ENCODE measurements at regions not wholly inside any gene's neighbourhood (a gene's known extent, or its start where the extent isn't known, plus 50 kb on each side); places are given as distances from the start of the nearest gene placed in this dataset.

DNA sequence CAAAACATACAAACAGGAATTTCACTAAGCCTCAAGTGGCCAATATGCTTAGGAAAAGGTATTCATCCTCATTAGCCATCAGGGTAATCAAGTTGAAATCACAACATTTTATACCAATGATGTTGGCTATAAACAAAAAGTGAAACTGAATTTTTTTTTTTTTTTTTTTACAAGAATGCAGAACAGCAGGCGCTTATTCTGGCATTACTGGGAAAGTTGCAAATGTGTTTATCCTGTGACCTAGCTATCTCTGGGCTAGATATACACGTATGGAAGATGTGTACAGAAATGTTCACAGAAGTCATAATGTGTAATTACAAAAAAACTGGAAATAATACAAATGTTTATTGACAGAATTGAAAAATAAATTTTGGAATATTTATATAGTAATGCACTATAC is 1430.4 kb upstream of the TENM3 start:
- DNase-seq (ENCODE audit: low read depth, low spot score): no peak
- Histone ChIP-seq H3K4me2 (ENCODE audit: control insufficient read depth, insufficient read depth) (no peak overlapping the region), H3K36me3 (ENCODE audit: control insufficient read depth in 2 of 2, insufficient read depth in 2 of 2, low read length in 1 of 2) (no peaks in the 10 kb centered on the region), H2AFZ (ENCODE audit: control insufficient read depth, low read depth, low read length) (no peak overlapping the region), H3K27me3 (replicated peaks in 1 of 2; ENCODE audit: control insufficient read depth in 2 of 2, insufficient read depth in 2 of 2, low read length in 1 of 2) (no peaks in the 10 kb centered on the region), H3K4me3 (no peak overlapping the region), H3K4me1 (ENCODE audit: control insufficient read depth, insufficient read depth, low read length) (no peaks in the 10 kb centered on the region), H4K20me1 (ENCODE audit: control insufficient read depth, insufficient read depth) (no peaks in the 10 kb centered on the region), H3K9ac (ENCODE audit: control insufficient read depth, insufficient read depth, low read length) (no peak overlapping the region), H3K9me3 (replicated peaks; ENCODE audit: control insufficient read depth, insufficient read depth, low read length) (no peaks in the 10 kb centered on the region), H3K27ac (ENCODE audit: control insufficient read depth, insufficient read depth) (no peak overlapping the region), H3K79me2 (ENCODE audit: control insufficient read depth, insufficient read depth, low read length) (no peaks in the 10 kb centered on the region)
- SMC1A ChIA-PET (ENCODE audit: uncharacterized antibody, unreplicated experiment): interaction anchor here (0.7 to 0.8 kb wide), 2 partner anchors 96 to 117 kb away, joined by 3 to 6 read pairs; no protein-coding TSS in a partner anchor
- CTCF ChIA-PET: interaction anchor here (0.9 kb wide), 2 partner anchors 16 to 20 kb away, joined by 3 read pairs; no protein-coding TSS in a partner anchor
- intact Hi-C loops (cut with micrococcal nuclease; ENCODE audit: unreplicated experiment): no loop called here
- POLR2A ChIA-PET: no interaction called here
- in situ Hi-C loops (cut with MboI): no loop called here
- FAIRE-seq: no peak
- 0% methylated on average over 2 of the region's 2 CpGs for WGBS (ENCODE audit: insufficient coverage, insufficient replicate concordance, low lambda C conversion rate, missing lambda C conversion rate)
- RAD21 ChIA-PET (ENCODE audit: unreplicated experiment): no interaction called here
- ATAC-seq: no peak
- no peak for TF ChIP-seq TCF7 (IDR thresholded peaks at IDR 0.05; ENCODE audit: borderline replicate concordance)
- TF ChIP-seq PAX5 (IDR thresholded peaks at IDR 0.05; ENCODE audit: borderline replicate concordance, low read depth, low read length): no peak
- TF ChIP-seq SMC3 (IDR thresholded peaks at IDR 0.05; ENCODE audit: borderline replicate concordance, low read length): no peak
- TF ChIP-seq POU2F2 (IDR thresholded peaks at IDR 0.05; ENCODE audit: borderline replicate concordance, low read depth, low read length): no peak
- TF ChIP-seq RELA (IDR thresholded peaks at IDR 0.05; ENCODE audit: borderline replicate concordance, partially characterized antibody): no peak
- no peak for TF ChIP-seq CREM (IDR thresholded peaks at IDR 0.05; ENCODE audit: low read depth)
- TF ChIP-seq SMARCA5 (IDR thresholded peaks at IDR 0.05): no peak
- no peak for TF ChIP-seq SUZ12 (IDR thresholded peaks at IDR 0.05; ENCODE audit: unreplicated experiment)
- no peak for TF ChIP-seq NFYA (IDR thresholded peaks at IDR 0.05; ENCODE audit: borderline replicate concordance, low read depth, low read length)
- TF ChIP-seq ZBTB11 (CRISPR knock-in tag; IDR thresholded peaks at IDR 0.05): no peak
- BruUV-seq (replicated peaks): no TSS peak

Measured in GM12878 (cell line).